ENCODE measurements at regions not wholly inside any gene's neighbourhood (a gene's known extent, or its start where the extent isn't known, plus 50 kb on each side); places are given as distances from the start of the nearest gene placed in this dataset.

DNA sequence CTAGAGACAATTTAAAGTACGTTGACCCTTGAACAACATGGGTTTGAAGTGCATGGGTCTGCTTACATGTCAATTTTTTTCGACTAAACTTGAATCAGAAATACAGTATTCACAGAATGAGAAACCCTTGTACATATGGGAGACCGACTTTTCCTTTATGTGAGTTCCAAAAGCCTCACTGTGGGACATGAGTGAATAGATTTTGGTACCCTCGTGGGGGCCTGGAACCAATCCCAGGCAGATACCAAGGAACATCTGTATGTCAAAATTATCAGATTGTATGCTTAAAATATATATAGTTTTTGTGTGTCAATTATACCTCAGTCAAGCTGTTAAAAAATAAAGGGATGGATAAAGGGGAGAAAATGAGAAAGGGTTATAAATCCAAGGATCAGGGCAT, 78.7 kb upstream of the MAN2A1 start:
- TF ChIP-seq, protein P1, sequence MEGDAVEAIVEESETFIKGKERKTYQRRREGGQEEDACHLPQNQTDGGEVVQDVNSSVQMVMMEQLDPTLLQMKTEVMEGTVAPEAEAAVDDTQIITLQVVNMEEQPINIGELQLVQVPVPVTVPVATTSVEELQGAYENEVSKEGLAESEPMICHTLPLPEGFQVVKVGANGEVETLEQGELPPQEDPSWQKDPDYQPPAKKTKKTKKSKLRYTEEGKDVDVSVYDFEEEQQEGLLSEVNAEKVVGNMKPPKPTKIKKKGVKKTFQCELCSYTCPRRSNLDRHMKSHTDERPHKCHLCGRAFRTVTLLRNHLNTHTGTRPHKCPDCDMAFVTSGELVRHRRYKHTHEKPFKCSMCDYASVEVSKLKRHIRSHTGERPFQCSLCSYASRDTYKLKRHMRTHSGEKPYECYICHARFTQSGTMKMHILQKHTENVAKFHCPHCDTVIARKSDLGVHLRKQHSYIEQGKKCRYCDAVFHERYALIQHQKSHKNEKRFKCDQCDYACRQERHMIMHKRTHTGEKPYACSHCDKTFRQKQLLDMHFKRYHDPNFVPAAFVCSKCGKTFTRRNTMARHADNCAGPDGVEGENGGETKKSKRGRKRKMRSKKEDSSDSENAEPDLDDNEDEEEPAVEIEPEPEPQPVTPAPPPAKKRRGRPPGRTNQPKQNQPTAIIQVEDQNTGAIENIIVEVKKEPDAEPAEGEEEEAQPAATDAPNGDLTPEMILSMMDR (IDR thresholded peaks at IDR 0.05; ENCODE audit: poor library complexity): no peak
- TF ChIP-seq EZH2phosphoT487 (IDR thresholded peaks at IDR 0.05; ENCODE audit: low read depth, severe bottlenecking, unreplicated experiment): no peak
- TF ChIP-seq EZH2 (IDR thresholded peaks at IDR 0.05; ENCODE audit: borderline replicate concordance): no peak

All from hepatocyte (in vitro differentiated cells).